HUES48 (cell line): ENCODE measurements at regions not wholly inside any gene's neighbourhood (a gene's known extent, or its start where the extent isn't known, plus 50 kb on each side); places are given as distances from the start of the nearest gene placed in this dataset.

Experiments used
- H3K27ac ChIP-seq: one replicate; pipeline ENCODE4 v1.7.0; 2013; ENCODE audit warnings: low read depth, low read length, inconsistent platforms
- H3K27me3 ChIP-seq: 2 replicates; pipeline ENCODE4 v1.6.1; 2013; ENCODE audit warnings: mild to moderate bottlenecking, low read length; ENCODE audit not compliant: control insufficient read depth, insufficient read depth
- H3K36me3 ChIP-seq: 2 replicates; pipeline ENCODE4 v1.6.1; 2013; ENCODE audit warnings: low read length; ENCODE audit not compliant: control insufficient read depth, insufficient read depth
- H3K4me1 ChIP-seq: 2 replicates; pipeline ENCODE4 v1.6.1; 2013; ENCODE audit warnings: mild to moderate bottlenecking, low read length; ENCODE audit not compliant: control insufficient read depth, insufficient read depth
- H3K4me3 ChIP-seq: 2 replicates; pipeline ENCODE4 v1.5.1; 2013; ENCODE audit warnings: mild to moderate bottlenecking, low read depth, low read length
- H3K9ac ChIP-seq: 2 replicates; pipeline ENCODE4 v1.6.1; 2013; ENCODE audit warnings: mild to moderate bottlenecking, low read depth, low read length, moderate library complexity
- H3K9me3 ChIP-seq: 2 replicates; pipeline ENCODE4 v1.6.1; 2013; ENCODE audit warnings: low read length; ENCODE audit not compliant: control insufficient read depth, insufficient read depth

- Histone ChIP-seq H3K27me3 (no peaks in the 10 kb centered on the region), H3K4me1 (no peaks in the 10 kb centered on the region), H3K9me3 (no peaks in the 10 kb centered on the region), H3K4me3 (no peak overlapping the region), H3K27ac (no peak overlapping the region), H3K36me3 (no peaks in the 10 kb centered on the region), H3K9ac (no peak overlapping the region)
Measured at GRCh38 chr11:71062199-71062598, 190.2 kb downstream of the SHANK2 start.

- Histone ChIP-seq H3K9ac (no peak overlapping the region), H3K36me3 (peaks cover 7% of the 10 kb centered on the region; the same call in 1 of the 2 replicates), H3K27ac (no peak overlapping the region), H3K9me3 (no peaks in the 10 kb centered on the region), H3K4me1 (no peaks in the 10 kb centered on the region), H3K27me3 (no peaks in the 10 kb centered on the region), H3K4me3 (no peak overlapping the region)
Measured at GRCh38 chr11:71060391-71060791, 192.0 kb downstream of the SHANK2 start.

GRCh38 chr11:71059662-71060061 lies 192.7 kb downstream of the SHANK2 start:
- H3K4me1 ChIP-seq = no peaks in the 10 kb centered on the region
- peaks cover 7% of the 10 kb centered on the region; the same call in 1 of the 2 replicates for H3K36me3 ChIP-seq
- no peaks in the 10 kb centered on the region for H3K9me3 ChIP-seq
- no peak overlapping the region for H3K27ac ChIP-seq
- no peaks in the 10 kb centered on the region for H3K27me3 ChIP-seq
- H3K4me3 ChIP-seq = no peak overlapping the region
- H3K9ac ChIP-seq = no peak overlapping the region

GRCh38 chr11:71055925-71056324 lies 196.5 kb downstream of the SHANK2 start:
- Histone ChIP-seq H3K27me3 (no peaks in the 10 kb centered on the region), H3K9ac (no peak overlapping the region), H3K4me3 (no peak overlapping the region), H3K4me1 (no peaks in the 10 kb centered on the region), H3K27ac (no peak overlapping the region), H3K9me3 (no peaks in the 10 kb centered on the region), H3K36me3 (peaks cover 7% of the 10 kb centered on the region; the same call in 1 of the 2 replicates)
